ENCODE measurements at regions not wholly inside any gene's neighbourhood (a gene's known extent, or its start where the extent isn't known, plus 50 kb on each side); places are given as distances from the start of the nearest gene placed in this dataset.

- TF ChIP-seq POLR2AphosphoS5 (IDR thresholded peaks at IDR 0.05), result no peak
- TF ChIP-seq CTCF (IDR thresholded peaks at IDR 0.05), result no peak
Measured at GRCh38 chr11:80116796-80117195, 676.0 kb upstream of the TENM4 start.

Data from sigmoid colon (tissue), 4 donors.